ENCODE measurements at regions not wholly inside any gene's neighbourhood (a gene's known extent, or its start where the extent isn't known, plus 50 kb on each side); places are given as distances from the start of the nearest gene placed in this dataset.

DNA sequence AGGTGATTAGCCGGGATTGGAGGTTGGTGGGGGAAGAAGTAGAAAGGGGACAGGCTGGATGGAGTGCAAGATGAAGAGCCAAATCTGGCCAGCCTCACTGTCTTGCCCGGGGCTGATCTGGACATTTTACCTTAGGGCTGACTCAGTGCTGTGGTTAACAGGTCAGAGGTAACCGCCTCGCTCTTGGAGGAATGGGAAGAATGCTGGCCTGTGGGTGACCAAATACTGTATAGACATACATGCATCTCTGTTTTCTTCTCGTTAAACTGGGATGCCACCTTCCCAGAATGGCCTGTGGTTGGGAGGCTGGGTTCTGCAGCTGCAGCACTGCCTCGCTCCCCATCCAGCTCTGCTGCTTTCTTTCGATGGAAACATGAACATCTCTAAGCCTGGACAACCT, 120.0 kb downstream of the SEC23IP start:
- no peak for TF ChIP-seq ZNF274 (IDR thresholded peaks at IDR 0.05; ENCODE audit: low read depth, low read length)
- no peak for TF ChIP-seq YY1 (IDR thresholded peaks at IDR 0.05; ENCODE audit: insufficient read depth, insufficient read length)
- TF ChIP-seq SUZ12 (IDR thresholded peaks at IDR 0.05; ENCODE audit: extremely low read depth, insufficient read depth, insufficient read length) = no peak
- no peak for DNase-seq (ENCODE audit: low read depth, low spot score)
- Histone ChIP-seq H3K4me3 (ENCODE audit: insufficient read length, low read depth) (no peak overlapping the region), H3K9ac (ENCODE audit: insufficient read length, low read depth) (no peak overlapping the region), H3K4me1 (ENCODE audit: insufficient read depth, insufficient read length) (peaks cover 4% of the 10 kb centered on the region), H3K36me3 (ENCODE audit: insufficient read depth, insufficient read length, low read length) (no peaks in the 10 kb centered on the region), H3K9me3 (ENCODE audit: insufficient read depth, low read length) (no peaks in the 10 kb centered on the region), H3K27me3 (ENCODE audit: insufficient read depth, insufficient read length) (no peaks in the 10 kb centered on the region)

DNA sequence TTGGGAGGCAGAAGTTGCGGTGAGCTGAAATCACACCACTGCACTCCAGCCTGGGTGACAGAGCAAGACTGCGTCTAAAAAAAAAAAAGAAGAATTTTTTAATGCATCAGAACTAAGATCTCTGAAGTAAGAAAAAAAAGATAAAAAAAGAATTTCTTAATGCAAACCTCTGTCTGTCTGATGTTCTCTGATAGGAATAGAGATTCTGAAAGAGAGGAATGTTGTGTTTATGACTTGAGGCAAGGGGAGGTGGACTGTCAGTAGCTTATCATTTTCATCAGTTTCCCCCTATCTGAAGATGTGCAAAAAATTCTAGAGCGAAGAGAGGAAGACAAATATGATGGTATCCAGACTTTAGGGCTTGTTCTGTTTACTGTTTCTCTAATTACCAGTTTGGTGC, 121.5 kb downstream of the SEC23IP start:
- Histone ChIP-seq H3K9me3 (ENCODE audit: insufficient read depth, low read length) (no peaks in the 10 kb centered on the region), H3K27me3 (ENCODE audit: insufficient read depth, insufficient read length) (no peaks in the 10 kb centered on the region), H3K4me3 (ENCODE audit: insufficient read length, low read depth) (no peak overlapping the region), H3K36me3 (ENCODE audit: insufficient read depth, insufficient read length, low read length) (no peaks in the 10 kb centered on the region), H3K4me1 (ENCODE audit: insufficient read depth, insufficient read length) (peaks cover 4% of the 10 kb centered on the region), H3K9ac (ENCODE audit: insufficient read length, low read depth) (no peak overlapping the region)
- no peak for DNase-seq (ENCODE audit: low read depth, low spot score)
- no peak for TF ChIP-seq SUZ12 (IDR thresholded peaks at IDR 0.05; ENCODE audit: extremely low read depth, insufficient read depth, insufficient read length)
- no peak for TF ChIP-seq ZNF274 (IDR thresholded peaks at IDR 0.05; ENCODE audit: low read depth, low read length)
- no peak for TF ChIP-seq YY1 (IDR thresholded peaks at IDR 0.05; ENCODE audit: insufficient read depth, insufficient read length)

DNA sequence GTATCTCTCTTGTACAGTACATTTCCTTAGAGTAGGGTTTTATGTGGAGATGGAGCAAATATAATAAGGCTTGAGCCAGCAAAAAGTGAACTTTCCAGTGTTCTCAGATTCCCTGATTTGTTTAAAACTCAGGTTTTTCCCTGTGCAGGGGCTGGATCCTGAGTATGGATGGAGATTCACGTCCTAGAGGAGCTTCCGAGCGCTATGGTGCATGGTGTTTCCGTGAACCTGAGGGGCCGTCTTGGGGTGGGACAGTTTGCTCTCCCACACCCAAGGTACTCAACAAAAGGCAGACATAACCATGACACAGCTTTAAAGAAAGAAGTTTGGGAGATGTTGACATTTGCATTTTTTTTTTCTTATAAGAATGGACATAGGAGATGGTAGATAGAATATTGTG, 122.5 kb downstream of the SEC23IP start:
- Histone ChIP-seq H3K36me3 (ENCODE audit: insufficient read depth, insufficient read length, low read length) (no peaks in the 10 kb centered on the region), H3K27me3 (ENCODE audit: insufficient read depth, insufficient read length) (no peaks in the 10 kb centered on the region), H3K4me3 (ENCODE audit: insufficient read length, low read depth) (no peak overlapping the region), H3K4me1 (ENCODE audit: insufficient read depth, insufficient read length) (peaks cover 4% of the 10 kb centered on the region), H3K9ac (ENCODE audit: insufficient read length, low read depth) (no peak overlapping the region), H3K9me3 (ENCODE audit: insufficient read depth, low read length) (no peaks in the 10 kb centered on the region)
- TF ChIP-seq YY1 (IDR thresholded peaks at IDR 0.05; ENCODE audit: insufficient read depth, insufficient read length) (no peak), ZNF274 (IDR thresholded peaks at IDR 0.05; ENCODE audit: low read depth, low read length) (no peak), SUZ12 (IDR thresholded peaks at IDR 0.05; ENCODE audit: extremely low read depth, insufficient read depth, insufficient read length) (no peak)
- no peak for DNase-seq (ENCODE audit: low read depth, low spot score)

- H3K27me3 ChIP-seq (ENCODE audit: insufficient read depth, insufficient read length) = no peaks in the 10 kb centered on the region
- no peaks in the 10 kb centered on the region for H3K9me3 ChIP-seq (ENCODE audit: insufficient read depth, low read length)
- no peaks in the 10 kb centered on the region for H3K36me3 ChIP-seq (ENCODE audit: insufficient read depth, insufficient read length, low read length)
- no peak overlapping the region for H3K4me3 ChIP-seq (ENCODE audit: insufficient read length, low read depth)
- TF ChIP-seq SUZ12 (IDR thresholded peaks at IDR 0.05; ENCODE audit: extremely low read depth, insufficient read depth, insufficient read length) = no peak
- no peak for TF ChIP-seq ZNF274 (IDR thresholded peaks at IDR 0.05; ENCODE audit: low read depth, low read length)
- TF ChIP-seq YY1 (IDR thresholded peaks at IDR 0.05; ENCODE audit: insufficient read depth, insufficient read length) = no peak
- no peak for DNase-seq (ENCODE audit: low read depth, low spot score)
- H3K9ac ChIP-seq (ENCODE audit: insufficient read length, low read depth) = no peak overlapping the region
- H3K4me1 ChIP-seq (ENCODE audit: insufficient read depth, insufficient read length) = peaks cover 2% of the 10 kb centered on the region
These were observed 124.4 kb downstream of the SEC23IP start for GRCh38 chr10:120016906-120017305.

DNA sequence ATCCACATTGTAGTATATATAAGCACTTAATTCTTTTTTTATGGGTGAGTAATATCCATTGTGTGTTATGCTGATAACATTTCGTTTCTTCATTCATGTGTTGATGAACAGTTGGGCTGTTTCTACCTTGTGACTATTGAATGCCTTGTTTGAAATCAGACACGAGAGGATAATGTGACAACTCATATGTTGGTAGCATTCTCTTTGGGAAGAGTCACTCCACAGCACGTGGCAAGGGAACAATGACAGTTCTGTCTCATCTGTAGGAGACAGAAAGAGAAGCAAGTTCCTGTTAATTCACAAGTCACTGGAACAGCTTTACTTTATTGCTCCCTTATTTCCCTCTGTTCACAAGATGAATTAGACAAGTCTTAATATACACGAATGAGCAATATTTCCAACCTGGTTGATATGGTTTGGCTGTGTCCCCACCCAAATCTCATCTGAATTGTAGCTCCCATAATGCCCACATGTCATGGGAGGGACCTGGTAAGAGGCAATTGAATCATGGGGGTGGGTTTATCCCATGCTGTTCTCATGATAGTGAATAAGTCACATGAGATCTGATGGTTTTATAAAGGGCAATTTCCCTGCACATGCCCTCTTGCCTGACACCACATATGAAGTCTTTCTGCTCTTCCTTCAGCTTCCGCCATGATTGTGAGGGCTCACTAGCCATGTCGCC, 125.3 kb downstream of the SEC23IP start:
- no peak for TF ChIP-seq YY1 (IDR thresholded peaks at IDR 0.05; ENCODE audit: insufficient read depth, insufficient read length)
- TF ChIP-seq SUZ12 (IDR thresholded peaks at IDR 0.05; ENCODE audit: extremely low read depth, insufficient read depth, insufficient read length) = no peak
- TF ChIP-seq ZNF274 (IDR thresholded peaks at IDR 0.05; ENCODE audit: low read depth, low read length) = no peak
- no peak for DNase-seq (ENCODE audit: low read depth, low spot score)
- Histone ChIP-seq H3K4me1 (ENCODE audit: insufficient read depth, insufficient read length) (no peaks in the 10 kb centered on the region), H3K27me3 (ENCODE audit: insufficient read depth, insufficient read length) (no peaks in the 10 kb centered on the region), H3K36me3 (ENCODE audit: insufficient read depth, insufficient read length, low read length) (no peaks in the 10 kb centered on the region), H3K4me3 (ENCODE audit: insufficient read length, low read depth) (no peak overlapping the region), H3K9ac (ENCODE audit: insufficient read length, low read depth) (no peak overlapping the region), H3K9me3 (ENCODE audit: insufficient read depth, low read length) (no peaks in the 10 kb centered on the region)

GRCh38 chr10:120018695-120019094, 126.2 kb downstream of the SEC23IP start:
- TF ChIP-seq ZNF274 (IDR thresholded peaks at IDR 0.05; ENCODE audit: low read depth, low read length) = no peak
- TF ChIP-seq SUZ12 (IDR thresholded peaks at IDR 0.05; ENCODE audit: extremely low read depth, insufficient read depth, insufficient read length) = no peak
- TF ChIP-seq YY1 (IDR thresholded peaks at IDR 0.05; ENCODE audit: insufficient read depth, insufficient read length) = no peak
- DNase-seq (ENCODE audit: low read depth, low spot score) = no peak

GRCh38 chr10:120019568-120019967, 127.0 kb downstream of the SEC23IP start:
- H3K4me1 ChIP-seq (ENCODE audit: insufficient read depth, insufficient read length) = no peaks in the 10 kb centered on the region
- no peak overlapping the region for H3K9ac ChIP-seq (ENCODE audit: insufficient read length, low read depth)
- H3K4me3 ChIP-seq (ENCODE audit: insufficient read length, low read depth) = no peak overlapping the region
- H3K9me3 ChIP-seq (ENCODE audit: insufficient read depth, low read length) = no peaks in the 10 kb centered on the region
- no peaks in the 10 kb centered on the region for H3K36me3 ChIP-seq (ENCODE audit: insufficient read depth, insufficient read length, low read length)
- TF ChIP-seq YY1 (IDR thresholded peaks at IDR 0.05; ENCODE audit: insufficient read depth, insufficient read length) = no peak
- TF ChIP-seq ZNF274 (IDR thresholded peaks at IDR 0.05; ENCODE audit: low read depth, low read length) = no peak
- TF ChIP-seq SUZ12 (IDR thresholded peaks at IDR 0.05; ENCODE audit: extremely low read depth, insufficient read depth, insufficient read length) = no peak
- no peaks in the 10 kb centered on the region for H3K27me3 ChIP-seq (ENCODE audit: insufficient read depth, insufficient read length)
- no peak for DNase-seq (ENCODE audit: low read depth, low spot score)

More at GRCh38 chr10:120018695-120019094, 126.2 kb downstream of the SEC23IP start:
- Histone ChIP-seq H3K4me1 (ENCODE audit: insufficient read depth, insufficient read length) (no peaks in the 10 kb centered on the region), H3K9me3 (ENCODE audit: insufficient read depth, low read length) (no peaks in the 10 kb centered on the region), H3K27me3 (ENCODE audit: insufficient read depth, insufficient read length) (no peaks in the 10 kb centered on the region), H3K4me3 (ENCODE audit: insufficient read length, low read depth) (no peak overlapping the region), H3K36me3 (ENCODE audit: insufficient read depth, insufficient read length, low read length) (no peaks in the 10 kb centered on the region), H3K9ac (ENCODE audit: insufficient read length, low read depth) (no peak overlapping the region)
